ENCODE measurements at regions not wholly inside any gene's neighbourhood (a gene's known extent, or its start where the extent isn't known, plus 50 kb on each side); places are given as distances from the start of the nearest gene placed in this dataset.
"Not testable (repeated sequence)": the region's sequence is repeated elsewhere in the genome, so short reads cannot be mapped to it uniquely, and the experiment has no call there.

DNA sequence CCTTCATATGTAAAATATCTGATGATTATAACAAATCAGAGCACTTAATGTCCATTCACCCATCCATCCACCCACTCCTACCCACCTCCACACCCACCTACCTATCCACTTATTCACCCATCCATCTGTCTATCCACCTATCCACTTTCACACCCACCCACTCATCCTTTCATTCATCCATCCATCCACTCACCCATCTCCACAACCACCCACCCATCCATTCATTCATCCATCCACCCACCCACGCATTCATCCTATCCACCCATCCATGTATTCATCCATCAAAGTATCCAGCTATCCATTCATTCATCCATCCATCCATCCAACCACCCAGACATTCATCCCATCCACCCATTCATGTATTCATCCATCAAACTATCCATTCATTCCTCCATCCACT is 466.1 kb downstream of the AJAP1 start:
- Mint-ChIP-seq H3K4me1 (no peaks in the 10 kb centered on the region), H3K27me3 (ENCODE audit: low read depth) (peaks cover 15% of the 10 kb centered on the region), H3K4me3 (no peak overlapping the region), H3K9me3 (peaks cover 67% of the 10 kb centered on the region), H3K36me3 (peaks cover 64% of the 10 kb centered on the region), H3K27ac (no peak overlapping the region)
- ATAC-seq (no peak), DNase-seq (ENCODE audit: low spot score) (no peak)
- TF ChIP-seq, protein P1, sequence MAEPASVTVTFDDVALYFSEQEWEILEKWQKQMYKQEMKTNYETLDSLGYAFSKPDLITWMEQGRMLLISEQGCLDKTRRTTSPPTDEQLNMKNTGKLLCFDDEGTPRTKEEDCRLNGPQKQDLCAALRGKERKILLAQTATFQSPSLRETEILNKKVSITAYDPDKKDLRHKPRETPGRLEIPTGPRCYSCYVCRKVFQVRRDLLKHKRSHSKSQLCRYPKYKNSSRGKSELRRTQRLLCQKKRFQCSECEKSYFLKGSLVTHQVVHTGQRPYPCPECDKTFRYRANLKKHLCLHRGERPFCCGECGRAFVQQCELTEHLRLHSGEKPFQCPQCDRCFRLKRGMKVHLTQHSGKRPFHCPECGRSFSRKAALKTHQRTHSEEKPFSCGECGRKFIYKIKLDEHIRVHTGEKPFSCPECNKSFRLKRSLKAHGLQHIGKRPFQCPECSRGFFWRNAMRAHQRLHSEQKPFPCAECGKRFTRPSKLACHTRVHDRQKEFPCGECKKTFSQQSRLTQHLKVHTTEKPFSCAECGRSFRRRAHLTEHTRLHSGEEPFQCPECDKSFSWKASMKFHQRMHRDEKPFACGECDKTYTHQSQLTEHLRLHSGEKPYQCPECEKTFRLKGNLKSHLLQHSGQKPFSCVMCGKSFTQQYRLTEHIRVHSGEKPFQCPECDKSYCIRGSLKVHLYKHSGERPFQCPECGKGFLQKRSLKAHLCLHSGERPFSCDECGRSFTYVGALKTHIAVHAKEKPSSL (CRISPR knock-in tag; conservative IDR thresholded peaks at IDR 0.05) = no peak
- TF ChIP-seq, protein P2, sequence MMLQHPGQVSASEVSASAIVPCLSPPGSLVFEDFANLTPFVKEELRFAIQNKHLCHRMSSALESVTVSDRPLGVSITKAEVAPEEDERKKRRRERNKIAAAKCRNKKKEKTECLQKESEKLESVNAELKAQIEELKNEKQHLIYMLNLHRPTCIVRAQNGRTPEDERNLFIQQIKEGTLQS (CRISPR knock-in tag; conservative IDR thresholded peaks at IDR 0.05) = no peak
- TF ChIP-seq, protein P3, sequence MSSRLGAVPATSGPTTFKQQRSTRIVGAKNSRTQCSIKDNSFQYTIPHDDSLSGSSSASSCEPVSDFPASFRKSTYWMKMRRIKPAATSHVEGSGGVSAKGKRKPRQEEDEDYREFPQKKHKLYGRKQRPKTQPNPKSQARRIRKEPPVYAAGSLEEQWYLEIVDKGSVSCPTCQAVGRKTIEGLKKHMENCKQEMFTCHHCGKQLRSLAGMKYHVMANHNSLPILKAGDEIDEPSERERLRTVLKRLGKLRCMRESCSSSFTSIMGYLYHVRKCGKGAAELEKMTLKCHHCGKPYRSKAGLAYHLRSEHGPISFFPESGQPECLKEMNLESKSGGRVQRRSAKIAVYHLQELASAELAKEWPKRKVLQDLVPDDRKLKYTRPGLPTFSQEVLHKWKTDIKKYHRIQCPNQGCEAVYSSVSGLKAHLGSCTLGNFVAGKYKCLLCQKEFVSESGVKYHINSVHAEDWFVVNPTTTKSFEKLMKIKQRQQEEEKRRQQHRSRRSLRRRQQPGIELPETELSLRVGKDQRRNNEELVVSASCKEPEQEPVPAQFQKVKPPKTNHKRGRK (CRISPR knock-in tag; IDR thresholded peaks at IDR 0.05; ENCODE audit: borderline replicate concordance) = no peak
- TF ChIP-seq CBFB (CRISPR knock-in tag; IDR thresholded peaks at IDR 0.05; ENCODE audit: low read depth) = no peak
- TF ChIP-seq, protein P4, sequence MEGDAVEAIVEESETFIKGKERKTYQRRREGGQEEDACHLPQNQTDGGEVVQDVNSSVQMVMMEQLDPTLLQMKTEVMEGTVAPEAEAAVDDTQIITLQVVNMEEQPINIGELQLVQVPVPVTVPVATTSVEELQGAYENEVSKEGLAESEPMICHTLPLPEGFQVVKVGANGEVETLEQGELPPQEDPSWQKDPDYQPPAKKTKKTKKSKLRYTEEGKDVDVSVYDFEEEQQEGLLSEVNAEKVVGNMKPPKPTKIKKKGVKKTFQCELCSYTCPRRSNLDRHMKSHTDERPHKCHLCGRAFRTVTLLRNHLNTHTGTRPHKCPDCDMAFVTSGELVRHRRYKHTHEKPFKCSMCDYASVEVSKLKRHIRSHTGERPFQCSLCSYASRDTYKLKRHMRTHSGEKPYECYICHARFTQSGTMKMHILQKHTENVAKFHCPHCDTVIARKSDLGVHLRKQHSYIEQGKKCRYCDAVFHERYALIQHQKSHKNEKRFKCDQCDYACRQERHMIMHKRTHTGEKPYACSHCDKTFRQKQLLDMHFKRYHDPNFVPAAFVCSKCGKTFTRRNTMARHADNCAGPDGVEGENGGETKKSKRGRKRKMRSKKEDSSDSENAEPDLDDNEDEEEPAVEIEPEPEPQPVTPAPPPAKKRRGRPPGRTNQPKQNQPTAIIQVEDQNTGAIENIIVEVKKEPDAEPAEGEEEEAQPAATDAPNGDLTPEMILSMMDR (IDR thresholded peaks at IDR 0.05) = no peak
- ChIA-PET CTCF (no interaction called here), POLR2A (no interaction called here)

DNA sequence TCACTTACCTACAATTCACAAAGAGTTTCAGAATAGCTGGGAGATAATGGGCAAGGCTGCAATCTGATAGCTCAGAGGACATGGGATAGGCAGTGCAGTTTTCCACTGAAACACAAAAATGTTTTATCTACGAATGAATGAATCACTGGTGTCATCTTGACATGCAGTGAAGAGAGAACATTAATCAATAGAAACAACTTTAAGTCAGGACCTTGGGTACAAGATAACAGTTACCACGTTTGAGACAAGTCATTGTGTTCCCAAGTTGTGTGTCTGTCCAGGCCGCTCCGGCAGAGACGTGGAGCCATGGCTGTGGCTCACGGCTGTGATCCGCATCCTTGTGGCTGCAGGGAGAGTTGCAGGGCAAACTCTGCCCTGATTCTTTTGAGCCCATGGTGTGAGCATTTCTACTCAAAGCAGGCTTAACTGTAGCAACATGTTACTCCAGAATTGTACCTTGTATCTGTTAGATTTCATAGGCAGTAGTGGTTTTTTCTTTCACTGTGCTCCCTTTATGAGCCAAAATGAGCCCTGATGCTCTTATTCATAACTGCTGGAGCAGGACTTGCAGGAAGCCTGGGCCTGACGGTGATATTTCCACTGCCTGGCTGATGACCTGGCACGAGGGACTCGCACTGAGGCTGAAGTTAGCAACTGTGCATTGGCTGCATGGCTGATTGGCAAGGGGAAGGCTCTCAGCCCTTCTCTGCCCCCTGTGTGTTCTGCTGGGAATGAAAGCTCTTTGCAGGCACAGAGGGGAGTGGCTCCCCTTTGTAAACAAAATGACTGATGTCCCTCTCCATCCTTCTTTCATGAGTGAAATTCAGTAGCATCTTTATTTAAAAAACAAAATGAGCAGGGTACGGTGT is 465.2 kb downstream of the AJAP1 start:
- ATAC-seq (no peak), DNase-seq (ENCODE audit: low spot score) (peak; percentile 16)
- POLR2A ChIA-PET = no interaction called here
- CTCF ChIA-PET = no interaction called here
- H3K27ac Mint-ChIP-seq = no peak overlapping the region
- H3K36me3 Mint-ChIP-seq = peaks cover 62% of the 10 kb centered on the region
- H3K27me3 Mint-ChIP-seq (ENCODE audit: low read depth) = peaks cover 15% of the 10 kb centered on the region
- H3K4me1 Mint-ChIP-seq = no peaks in the 10 kb centered on the region
- no peak overlapping the region for H3K4me3 Mint-ChIP-seq
- TF ChIP-seq ZBTB21 (CRISPR knock-in tag; IDR thresholded peaks at IDR 0.05; ENCODE audit: borderline replicate concordance) = no peak
- TF ChIP-seq CBFB (CRISPR knock-in tag; IDR thresholded peaks at IDR 0.05; ENCODE audit: low read depth) = no peak
- no peak for TF ChIP-seq GTF2I (CRISPR knock-in tag; conservative IDR thresholded peaks at IDR 0.05)
- TF ChIP-seq, protein P5, sequence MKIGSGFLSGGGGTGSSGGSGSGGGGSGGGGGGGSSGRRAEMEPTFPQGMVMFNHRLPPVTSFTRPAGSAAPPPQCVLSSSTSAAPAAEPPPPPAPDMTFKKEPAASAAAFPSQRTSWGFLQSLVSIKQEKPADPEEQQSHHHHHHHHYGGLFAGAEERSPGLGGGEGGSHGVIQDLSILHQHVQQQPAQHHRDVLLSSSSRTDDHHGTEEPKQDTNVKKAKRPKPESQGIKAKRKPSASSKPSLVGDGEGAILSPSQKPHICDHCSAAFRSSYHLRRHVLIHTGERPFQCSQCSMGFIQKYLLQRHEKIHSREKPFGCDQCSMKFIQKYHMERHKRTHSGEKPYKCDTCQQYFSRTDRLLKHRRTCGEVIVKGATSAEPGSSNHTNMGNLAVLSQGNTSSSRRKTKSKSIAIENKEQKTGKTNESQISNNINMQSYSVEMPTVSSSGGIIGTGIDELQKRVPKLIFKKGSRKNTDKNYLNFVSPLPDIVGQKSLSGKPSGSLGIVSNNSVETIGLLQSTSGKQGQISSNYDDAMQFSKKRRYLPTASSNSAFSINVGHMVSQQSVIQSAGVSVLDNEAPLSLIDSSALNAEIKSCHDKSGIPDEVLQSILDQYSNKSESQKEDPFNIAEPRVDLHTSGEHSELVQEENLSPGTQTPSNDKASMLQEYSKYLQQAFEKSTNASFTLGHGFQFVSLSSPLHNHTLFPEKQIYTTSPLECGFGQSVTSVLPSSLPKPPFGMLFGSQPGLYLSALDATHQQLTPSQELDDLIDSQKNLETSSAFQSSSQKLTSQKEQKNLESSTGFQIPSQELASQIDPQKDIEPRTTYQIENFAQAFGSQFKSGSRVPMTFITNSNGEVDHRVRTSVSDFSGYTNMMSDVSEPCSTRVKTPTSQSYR (CRISPR knock-in tag; IDR thresholded peaks at IDR 0.05) = no peak
- TF ChIP-seq KAT7 (CRISPR knock-in tag; IDR thresholded peaks at IDR 0.05; ENCODE audit: borderline replicate concordance) = no peak
- TF ChIP-seq, protein P6, sequence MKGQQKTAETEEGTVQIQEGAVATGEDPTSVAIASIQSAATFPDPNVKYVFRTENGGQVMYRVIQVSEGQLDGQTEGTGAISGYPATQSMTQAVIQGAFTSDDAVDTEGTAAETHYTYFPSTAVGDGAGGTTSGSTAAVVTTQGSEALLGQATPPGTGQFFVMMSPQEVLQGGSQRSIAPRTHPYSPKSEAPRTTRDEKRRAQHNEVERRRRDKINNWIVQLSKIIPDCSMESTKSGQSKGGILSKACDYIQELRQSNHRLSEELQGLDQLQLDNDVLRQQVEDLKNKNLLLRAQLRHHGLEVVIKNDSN (CRISPR knock-in tag; IDR thresholded peaks at IDR 0.05) = no peak
- no peak for TF ChIP-seq NR1H2 (CRISPR knock-in tag; IDR thresholded peaks at IDR 0.05)
- TF ChIP-seq JUN (CRISPR knock-in tag; IDR thresholded peaks at IDR 0.05) = no peak
- no peak for TF ChIP-seq CREM (CRISPR knock-in tag; IDR thresholded peaks at IDR 0.05)
- TF ChIP-seq ZNF671 (CRISPR knock-in tag; IDR thresholded peaks at IDR 0.05) = no peak
- TF ChIP-seq ZNF423 (CRISPR knock-in tag; IDR thresholded peaks at IDR 0.05) = no peak
- no peak for TF ChIP-seq ZNF317 (CRISPR knock-in tag; IDR thresholded peaks at IDR 0.05; ENCODE audit: borderline replicate concordance, low read depth)
- peaks cover 64% of the 10 kb centered on the region for H3K9me3 Mint-ChIP-seq

DNA sequence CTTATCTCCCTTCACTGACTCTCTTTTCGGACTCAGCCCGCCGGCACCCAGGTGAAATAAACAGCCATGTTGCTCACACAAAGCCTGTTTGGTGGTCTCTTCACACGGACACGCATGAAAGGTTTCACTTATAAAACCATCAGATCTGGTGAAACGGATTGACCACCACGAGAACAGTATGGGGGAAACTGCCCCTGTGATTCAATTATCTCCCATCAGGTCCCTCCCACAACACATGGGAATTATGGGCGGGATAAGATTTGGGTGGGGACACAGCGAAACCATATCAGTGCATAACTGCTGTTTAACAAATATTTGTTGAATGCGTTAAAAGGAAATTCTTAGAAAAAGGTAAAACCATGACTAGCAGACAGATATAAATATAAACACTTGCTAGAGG is 464.4 kb downstream of the AJAP1 start:
- H3K4me1 Mint-ChIP-seq; POLR2A ChIA-PET; DNase-seq (ENCODE audit: low spot score); CTCF ChIA-PET; H3K27ac Mint-ChIP-seq; ATAC-seq; H3K4me3 Mint-ChIP-seq: not testable (repeated sequence)
- Mint-ChIP-seq H3K27me3 (ENCODE audit: low read depth) (peaks cover 15% of the 10 kb centered on the region), H3K36me3 (peaks cover 65% of the 10 kb centered on the region), H3K9me3 (peaks cover 68% of the 10 kb centered on the region)

DNA sequence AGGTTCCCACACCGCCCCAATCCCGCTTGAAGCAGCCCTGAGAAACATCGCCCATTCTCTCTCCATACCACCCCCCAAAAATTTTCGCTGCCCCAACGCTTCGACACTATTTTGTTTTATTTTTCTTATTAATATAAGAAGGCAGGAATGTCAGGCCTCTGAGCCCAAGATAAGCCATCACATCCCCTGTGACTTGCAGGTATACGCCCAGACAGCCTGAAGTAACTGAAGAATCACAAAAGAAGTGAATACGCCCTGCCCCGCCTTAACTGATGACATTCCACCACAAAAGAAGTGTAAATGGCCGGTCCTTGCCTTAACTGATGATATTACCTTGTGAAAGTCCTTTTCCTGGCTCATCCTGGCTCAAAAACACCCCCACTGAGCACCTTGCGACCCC is 463.9 kb downstream of the AJAP1 start:
- H3K4me1 Mint-ChIP-seq; DNase-seq (ENCODE audit: low spot score); CTCF ChIA-PET; H3K27ac Mint-ChIP-seq; ATAC-seq; H3K4me3 Mint-ChIP-seq; POLR2A ChIA-PET: not testable (repeated sequence)
- Mint-ChIP-seq H3K36me3 (peaks cover 67% of the 10 kb centered on the region), H3K9me3 (peaks cover 69% of the 10 kb centered on the region), H3K27me3 (ENCODE audit: low read depth) (peaks cover 12% of the 10 kb centered on the region)

All from WTC11 (cell line).